ENCODE measurements at regions not wholly inside any gene's neighbourhood (a gene's known extent, or its start where the extent isn't known, plus 50 kb on each side); places are given as distances from the start of the nearest gene placed in this dataset.

GRCh38 chr13:21817878-21818277 lies 147.0 kb downstream of the FGF9 start:
- 0 out of 2 replicates have a peak, but pooled peaks cover 3% of the 10 kb centered on the region for H3K4me1 ChIP-seq (ENCODE audit: control insufficient read depth, insufficient read depth, low read length)
- ChIA-PET POLR2A (no interaction called here), CTCF (no interaction called here)
- H3K27ac ChIP-seq (ENCODE audit: extremely low read depth, low read depth, low read length) = no peak overlapping the region
- no peak overlapping the region for H3K4me3 ChIP-seq (ENCODE audit: low read depth, low read length)
- H3K9me3 ChIP-seq (ENCODE audit: control insufficient read depth, insufficient read depth, low read depth, low read length) = no peaks in the 10 kb centered on the region
- TF ChIP-seq ZNF112 (tag by site-specific recombination; IDR thresholded peaks at IDR 0.05) (no peak), ZNF626 (tag by site-specific recombination; IDR thresholded peaks at IDR 0.05) (no peak), ZNF148 (tag by site-specific recombination; IDR thresholded peaks at IDR 0.05; ENCODE audit: borderline replicate concordance) (no peak), ZNF121 (tag by site-specific recombination; IDR thresholded peaks at IDR 0.05) (no peak), WT1 (tag by site-specific recombination; IDR thresholded peaks at IDR 0.05) (no peak), ZNF639 (tag by site-specific recombination; IDR thresholded peaks at IDR 0.05) (no peak), ZBTB17 (tag by site-specific recombination; IDR thresholded peaks at IDR 0.05) (no peak)
- no peaks in the 10 kb centered on the region for H3K36me3 ChIP-seq (ENCODE audit: control insufficient read depth in 2 of 2, insufficient read depth in 1 of 2, low read length in 2 of 2)

- TF ChIP-seq ZNF670 (tag by site-specific recombination; IDR thresholded peaks at IDR 0.05; ENCODE audit: low read depth) = no peak
- TF ChIP-seq ZNF645 (tag by site-specific recombination; IDR thresholded peaks at IDR 0.05) = no peak
- no peak for TF ChIP-seq OVOL3 (tag by site-specific recombination; IDR thresholded peaks at IDR 0.05)
- no peak for TF ChIP-seq ZNF610 (tag by site-specific recombination; IDR thresholded peaks at IDR 0.05; ENCODE audit: borderline replicate concordance)
- TF ChIP-seq ZNF10 (tag by site-specific recombination; IDR thresholded peaks at IDR 0.05) = no peak
- TF ChIP-seq GLIS2 (tag by site-specific recombination; IDR thresholded peaks at IDR 0.05) = no peak
- no peak for TF ChIP-seq ZNF561 (tag by site-specific recombination; IDR thresholded peaks at IDR 0.05; ENCODE audit: borderline replicate concordance)
- TF ChIP-seq ZNF555 (tag by site-specific recombination; conservative IDR thresholded peaks at IDR 0.05) = no peak
- TF ChIP-seq ZNF19 (tag by site-specific recombination; IDR thresholded peaks at IDR 0.05; ENCODE audit: low read depth) = no peak
- no peak for TF ChIP-seq ZNF169 (tag by site-specific recombination; IDR thresholded peaks at IDR 0.05)
- no peak for TF ChIP-seq ZBTB17 (tag by site-specific recombination; IDR thresholded peaks at IDR 0.05)
- no peak for TF ChIP-seq ZNF600 (tag by site-specific recombination; IDR thresholded peaks at IDR 0.05)
- TF ChIP-seq ZSCAN16 (tag by site-specific recombination; IDR thresholded peaks at IDR 0.05) = no peak
- TF ChIP-seq ZNF639 (tag by site-specific recombination; IDR thresholded peaks at IDR 0.05) = no peak
- no peaks in the 10 kb centered on the region for H3K9me3 ChIP-seq (ENCODE audit: control insufficient read depth, insufficient read depth, low read depth, low read length)
- ChIA-PET POLR2A (no interaction called here), CTCF (interaction anchor here (1.5 kb wide), 1 partner anchor 9 kb away, joined by 4 read pairs; no protein-coding TSS in a partner anchor)
- no peaks in the 10 kb centered on the region for H3K36me3 ChIP-seq (ENCODE audit: control insufficient read depth in 2 of 2, insufficient read depth in 1 of 2, low read length in 2 of 2)
- no peak overlapping the region for H3K4me3 ChIP-seq (ENCODE audit: low read depth, low read length)
- H3K4me1 ChIP-seq (ENCODE audit: control insufficient read depth, insufficient read depth, low read length) = peaks cover 10% of the 10 kb centered on the region
- H3K27ac ChIP-seq (ENCODE audit: extremely low read depth, low read depth, low read length) = no peak overlapping the region
These were observed 151.2 kb downstream of the FGF9 start for GRCh38 chr13:21822029-21822428.
